DMS53 treated with DMSO at 0.1 percent for 48 hours (cell line): ENCODE measurements at regions not wholly inside any gene's neighbourhood (a gene's known extent, or its start where the extent isn't known, plus 50 kb on each side); places are given as distances from the start of the nearest gene placed in this dataset.

Experiments
- DNase-seq: peaks from one replicate; lab custom pipeline; 2025; ENCODE audit not compliant: unreplicated experiment; lab: John Stamatoyannopoulos, UW

DNA sequence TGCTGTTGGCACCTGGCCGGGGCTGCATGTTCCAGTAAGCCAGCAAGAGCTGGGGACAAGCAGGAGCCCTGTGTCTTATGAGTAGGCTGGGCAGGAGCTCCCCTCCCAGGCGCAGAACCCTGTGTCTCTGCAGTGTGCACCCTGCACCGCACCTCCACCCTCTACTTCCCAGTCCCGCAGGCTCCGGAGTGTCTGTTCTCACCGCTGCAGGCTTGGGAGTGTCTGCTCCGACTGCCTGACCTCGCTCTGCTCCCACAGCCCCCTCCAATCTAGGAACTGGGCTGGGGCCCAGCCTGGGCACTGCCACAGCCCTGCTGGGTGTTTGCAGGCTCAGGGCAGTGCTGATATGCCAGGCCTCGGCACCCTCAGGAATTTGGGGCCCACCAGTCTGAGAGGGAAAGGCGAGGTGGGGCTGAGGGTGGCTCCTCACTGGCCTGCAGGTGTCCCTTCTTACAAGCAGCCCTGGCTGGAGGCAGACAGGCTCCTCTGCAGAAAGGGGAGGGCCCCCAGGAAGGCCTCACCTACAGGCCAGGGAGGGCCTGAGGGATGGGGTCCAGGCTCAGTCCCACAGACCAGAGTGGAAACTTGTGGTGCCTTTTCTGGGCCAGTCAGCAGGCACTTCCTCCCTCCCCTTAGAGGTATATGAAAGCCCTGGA, 871.6 kb upstream of the GJE1 start:
- no peak for DNase-seq

DNA sequence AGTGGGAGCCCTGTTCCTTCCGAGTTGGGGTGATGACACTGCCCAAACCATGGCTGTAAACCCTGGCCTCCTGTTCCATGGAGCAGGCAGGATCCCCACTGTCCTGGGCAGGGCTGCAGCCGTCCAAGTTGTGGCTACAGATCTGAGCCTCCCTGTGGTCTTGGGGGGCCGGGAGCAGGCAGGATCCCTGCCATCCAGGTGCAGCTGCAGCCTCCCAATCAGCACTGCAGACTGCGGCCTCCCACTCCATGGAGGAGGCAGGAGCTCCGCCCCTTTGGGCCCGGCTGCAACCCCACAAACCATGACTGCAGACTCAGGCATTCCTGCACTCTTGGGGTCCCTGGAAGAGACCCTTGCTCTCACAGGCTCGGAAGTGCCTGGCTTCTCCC, 872.1 kb upstream of the GJE1 start:
- no peak for DNase-seq

DNA sequence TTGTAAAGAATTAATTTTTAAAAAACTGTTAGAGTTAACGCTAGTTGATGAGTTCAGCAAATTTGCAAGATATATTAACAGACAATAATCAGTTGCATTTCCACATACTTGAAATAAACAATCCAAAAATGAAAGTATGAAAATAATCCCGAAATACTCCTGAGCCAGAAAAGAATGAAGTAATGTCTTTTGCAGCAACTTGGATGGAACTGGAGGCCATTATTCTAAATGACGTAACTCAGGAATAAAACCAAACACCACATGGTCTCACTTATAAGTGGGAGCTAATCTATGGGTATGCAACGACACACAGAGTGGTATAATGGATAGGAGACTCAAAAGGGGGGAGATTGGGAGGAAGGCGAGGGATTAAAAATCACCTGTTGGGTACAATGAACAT, 872.9 kb upstream of the GJE1 start:
- DNase-seq = no peak

DNA sequence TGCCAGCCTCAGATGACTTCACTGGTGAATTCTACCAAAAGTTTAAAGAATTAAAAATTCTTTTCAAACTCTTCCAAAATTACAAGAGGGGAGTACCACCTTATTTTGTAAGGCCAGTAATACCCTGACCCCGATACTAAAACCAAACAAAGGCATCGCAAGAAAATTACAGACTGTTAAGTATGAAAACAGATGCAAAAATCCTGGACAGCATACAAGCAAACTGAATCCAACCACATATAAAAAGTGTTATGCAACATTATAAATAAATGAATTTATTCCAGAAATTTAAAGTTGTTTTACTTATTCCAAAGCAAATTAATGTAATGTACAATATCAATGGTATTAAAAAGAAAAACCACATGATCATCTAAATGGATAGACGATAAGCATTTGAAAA, 873.6 kb upstream of the GJE1 start:
- no peak for DNase-seq

DNA sequence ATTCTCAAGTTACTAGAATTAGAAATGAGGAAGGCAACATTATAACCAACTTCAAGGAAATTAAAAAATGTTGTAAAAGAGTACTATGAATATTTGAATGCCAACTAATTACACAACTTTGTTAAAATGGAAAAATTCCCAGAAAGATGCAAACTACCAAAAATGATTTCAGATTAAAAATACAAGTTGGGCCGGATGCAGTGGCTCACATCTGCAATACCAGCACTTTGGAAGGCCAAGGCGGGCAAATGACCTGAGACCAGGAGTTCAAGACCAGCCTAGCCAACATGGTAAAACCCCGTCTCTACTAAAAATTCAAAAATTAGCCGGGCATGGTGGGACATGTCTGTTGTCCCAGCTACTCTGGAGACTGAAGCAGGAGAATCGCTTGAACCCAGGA, 874.2 kb upstream of the GJE1 start:
- no peak for DNase-seq

DNA sequence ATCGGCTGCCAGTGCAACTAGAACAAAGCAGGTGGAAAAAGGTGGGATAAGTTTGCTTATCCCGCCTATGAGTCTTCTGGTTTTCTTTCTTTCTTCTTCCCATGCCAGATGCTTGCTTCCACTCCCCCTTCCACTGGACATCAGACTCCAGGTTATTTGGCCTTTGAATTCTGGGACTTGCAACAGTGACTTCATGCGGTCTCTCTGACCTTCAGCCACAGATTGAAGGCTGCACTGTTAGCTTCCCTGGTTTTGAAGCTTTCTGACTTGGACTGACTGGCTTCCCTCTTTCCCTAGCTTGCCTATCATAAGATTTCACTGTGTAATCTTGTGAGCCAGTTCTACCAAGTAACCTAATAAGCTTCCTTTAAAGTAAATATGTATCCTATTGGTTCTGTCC, 878.4 kb upstream of the GJE1 start:
- DNase-seq = no peak

DNA sequence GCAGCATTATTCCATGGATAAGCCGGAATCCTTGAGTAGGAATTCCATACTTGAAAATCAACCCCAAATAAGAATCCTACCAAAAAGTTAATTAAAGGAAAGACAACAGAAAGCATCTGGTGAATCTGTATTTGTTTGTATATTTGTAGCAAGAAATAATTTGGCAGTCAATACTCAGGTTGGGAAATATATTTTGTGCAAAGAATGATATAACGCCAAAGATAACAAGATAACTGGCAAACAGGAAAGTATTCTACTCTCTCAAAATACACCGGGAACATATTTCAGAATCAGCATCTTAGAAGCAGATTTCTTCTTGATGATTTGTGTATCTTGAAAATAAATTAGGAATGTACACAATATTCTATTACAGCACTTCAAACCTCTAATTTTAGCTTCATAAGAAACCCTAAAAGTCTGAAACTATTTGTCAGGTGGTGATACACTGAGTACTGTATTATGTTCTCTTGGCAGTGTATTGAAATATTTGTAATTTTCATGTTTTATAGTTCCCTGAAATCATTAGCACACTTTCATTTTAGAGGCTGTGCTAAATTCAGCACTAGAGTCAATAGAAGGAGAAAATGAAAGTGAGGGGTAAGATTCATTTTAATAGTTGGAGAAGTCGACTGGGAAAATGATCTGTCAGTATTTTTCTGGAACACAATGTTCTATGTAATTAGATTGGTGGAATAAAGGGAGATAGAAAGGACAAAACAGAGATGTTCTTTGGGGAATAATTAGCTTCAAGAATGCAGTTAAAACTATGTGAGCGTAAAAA, 879.7 kb upstream of the GJE1 start:
- DNase-seq = no peak

DNA sequence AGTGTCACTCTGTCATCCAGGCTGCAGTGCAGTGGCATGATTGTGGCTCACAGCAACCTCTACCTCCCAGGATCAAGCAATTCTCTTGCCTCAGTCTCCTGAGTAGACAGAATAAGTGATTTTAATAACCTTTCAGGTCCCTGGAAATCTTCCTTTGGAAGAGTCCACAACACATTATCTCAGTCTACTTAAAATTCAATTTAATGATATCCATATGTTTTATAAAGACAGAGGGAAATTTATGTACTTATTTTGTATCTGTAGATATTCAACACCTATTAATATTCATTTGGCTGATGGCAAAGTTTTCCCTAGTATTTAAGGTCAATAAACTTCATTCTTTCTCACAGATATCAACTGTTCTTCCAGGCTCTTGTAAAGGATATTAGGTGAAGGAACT, 881.4 kb upstream of the GJE1 start:
- DNase-seq = no peak

DNA sequence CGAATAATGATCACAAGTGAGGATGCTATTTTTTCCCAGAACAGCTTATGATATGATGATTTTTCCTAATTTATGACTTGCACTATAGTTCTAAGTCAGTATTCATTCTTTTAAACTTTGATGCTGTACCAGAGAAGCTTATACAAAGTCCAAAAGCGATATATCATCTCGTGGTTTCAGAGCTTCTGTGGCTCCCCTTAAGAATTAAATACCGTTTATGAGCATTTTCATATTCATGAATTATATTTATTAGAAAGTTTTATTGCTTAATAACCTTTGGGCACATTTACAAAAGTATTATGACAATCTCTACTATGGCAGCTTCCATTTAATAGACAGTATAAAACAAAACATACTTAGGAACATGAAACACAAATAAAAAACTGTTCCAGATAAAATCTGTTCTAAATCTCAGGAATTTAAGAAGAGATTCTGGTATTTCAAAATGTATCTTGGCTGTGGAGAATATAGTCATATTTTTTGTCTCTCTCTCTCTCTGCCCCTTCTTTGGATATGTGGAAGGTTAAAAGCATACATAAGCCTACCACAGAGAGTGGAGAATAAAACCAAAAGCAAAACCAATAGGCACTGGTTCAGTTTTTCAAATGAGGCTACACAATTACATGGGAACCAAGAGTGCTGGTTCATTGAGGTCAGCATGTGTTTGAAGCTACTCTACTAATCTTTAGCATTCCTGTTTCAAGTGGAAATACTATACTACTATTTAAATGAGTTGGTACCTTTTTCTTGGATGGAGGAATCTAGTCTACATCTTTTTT, 884.5 kb upstream of the GJE1 start:
- no peak for DNase-seq

DNA sequence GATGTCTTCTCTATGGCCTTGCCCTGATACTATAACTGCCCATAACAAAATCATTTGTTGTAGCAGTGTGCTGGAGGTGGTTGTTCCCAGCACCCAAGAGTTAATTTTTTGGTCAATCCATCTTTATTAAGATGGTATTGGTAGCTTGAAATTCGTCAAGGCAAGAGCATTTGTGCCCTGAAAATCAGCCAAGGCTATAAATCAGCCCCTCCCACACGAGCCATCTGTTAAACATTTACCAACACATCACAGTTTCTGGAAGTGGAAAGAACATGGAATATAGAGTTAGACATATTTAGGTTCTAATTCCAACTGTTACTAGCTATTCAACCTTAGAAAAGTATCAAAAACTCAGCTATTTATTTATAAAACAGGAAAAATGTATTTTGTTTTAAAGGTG, 888.4 kb upstream of the GJE1 start:
- peak; percentile 7 for DNase-seq

DNA sequence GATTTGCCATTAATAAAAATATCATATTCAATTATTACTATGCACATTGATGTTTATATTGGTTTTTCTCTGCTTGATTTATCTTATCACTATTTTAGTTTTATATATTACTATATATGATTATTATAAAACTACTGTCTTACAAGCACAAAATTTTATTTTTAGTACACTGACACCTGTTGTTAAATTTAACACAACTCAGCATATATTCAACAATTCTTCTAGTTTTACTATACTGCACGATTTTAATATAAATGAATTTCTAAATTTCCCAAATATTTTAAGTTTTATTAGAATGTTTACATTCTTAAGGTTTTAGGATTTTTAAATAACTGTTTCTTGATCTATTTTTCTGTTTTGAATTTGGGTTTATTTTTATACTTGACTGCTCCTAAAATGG, 889.8 kb upstream of the GJE1 start:
- DNase-seq = no peak

DNA sequence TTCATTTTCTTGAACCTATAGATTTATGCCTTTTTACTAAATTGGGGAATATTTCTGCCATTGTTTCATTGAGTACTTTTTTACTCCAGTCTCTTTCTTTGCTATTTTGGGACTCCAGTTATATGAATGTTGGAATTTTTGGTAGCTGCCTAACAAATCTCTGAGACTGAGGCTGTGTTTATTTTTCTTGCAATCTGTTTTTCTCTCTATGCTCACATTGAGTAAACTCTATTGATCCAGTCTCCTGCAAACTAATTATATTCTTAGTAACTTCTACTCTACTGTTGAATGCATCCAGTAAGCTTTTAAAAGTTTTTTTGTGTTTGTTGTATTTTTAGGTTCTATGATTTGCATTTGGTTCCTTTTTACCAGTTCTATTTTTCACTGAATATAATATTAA, 903.4 kb upstream of the GJE1 start:
- DNase-seq = no peak

DNA sequence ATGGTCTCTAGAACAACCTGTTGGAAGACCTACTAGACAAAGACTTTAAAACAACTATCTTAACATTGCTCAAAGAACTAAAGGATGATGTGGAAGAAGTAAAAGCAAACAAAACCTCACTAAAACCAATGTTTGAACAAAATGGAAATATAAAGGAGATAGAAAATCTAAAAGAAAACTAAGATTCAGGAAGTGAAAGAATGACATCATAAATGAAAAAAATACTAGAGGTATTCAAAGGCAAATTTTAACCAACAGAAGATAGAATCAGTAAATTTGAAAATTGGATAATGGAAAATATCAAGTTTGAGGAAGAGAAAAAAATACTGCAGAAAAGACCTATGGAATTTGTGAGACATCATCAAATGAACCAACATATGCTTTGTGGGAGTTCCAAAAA, 914.1 kb upstream of the GJE1 start:
- DNase-seq = no peak

DNA sequence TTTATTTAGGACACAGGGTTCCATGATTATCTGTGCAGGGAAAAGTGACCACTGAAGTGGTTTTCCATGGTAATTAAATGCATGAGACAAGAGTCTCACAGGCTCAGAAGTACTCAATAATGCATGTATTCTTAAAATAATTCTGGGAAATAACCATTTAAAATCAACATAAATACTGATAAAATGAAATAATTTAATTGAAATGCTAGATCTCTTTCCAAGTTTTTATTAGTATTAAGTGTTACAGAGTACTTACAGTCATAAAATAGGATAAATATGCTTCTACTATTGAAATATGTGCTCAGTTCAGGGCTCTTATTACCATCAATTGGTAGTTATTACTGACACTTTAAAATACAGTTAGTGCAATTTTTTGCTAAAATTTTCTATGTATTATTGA, 916.0 kb upstream of the GJE1 start:
- no peak for DNase-seq

DNA sequence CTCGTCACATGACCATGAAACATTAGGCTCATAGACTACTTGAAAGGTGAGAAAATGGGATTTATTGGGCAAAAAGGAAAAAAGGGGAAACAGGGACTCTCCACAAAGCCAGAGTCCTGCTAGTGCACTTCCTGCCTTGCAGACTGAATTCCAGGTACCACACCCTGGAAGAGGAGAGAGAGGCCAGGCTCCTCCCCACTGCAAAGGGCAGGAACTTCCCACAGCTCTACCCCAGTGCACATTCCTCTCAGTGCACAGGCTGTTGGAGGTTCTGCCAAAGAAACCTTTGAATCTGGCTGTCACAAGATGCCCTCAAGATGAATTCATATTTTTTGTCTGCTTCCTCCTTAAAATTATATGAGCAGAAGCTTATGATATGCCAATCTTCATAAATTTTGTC, 920.4 kb upstream of the GJE1 start:
- no peak for DNase-seq

DNA sequence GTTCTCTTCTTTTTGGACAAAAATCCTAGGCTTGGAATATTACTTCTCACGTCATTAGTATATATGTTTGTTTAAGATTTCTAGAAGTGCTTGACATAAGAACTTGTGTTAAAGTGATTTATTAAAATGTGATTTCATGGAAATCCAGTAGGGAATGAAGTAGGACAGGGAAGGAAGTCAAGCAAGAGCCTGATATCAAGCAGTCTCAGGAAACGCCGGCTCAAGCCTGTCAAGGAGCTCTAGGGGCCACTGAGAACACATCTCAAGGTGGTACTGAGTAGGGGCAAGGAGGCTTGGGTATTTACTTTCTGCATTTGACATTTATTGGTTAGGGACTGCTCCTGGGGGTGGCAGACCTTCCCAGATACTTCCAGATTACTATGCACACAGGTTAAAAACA, 920.9 kb upstream of the GJE1 start:
- DNase-seq = no peak

DNA sequence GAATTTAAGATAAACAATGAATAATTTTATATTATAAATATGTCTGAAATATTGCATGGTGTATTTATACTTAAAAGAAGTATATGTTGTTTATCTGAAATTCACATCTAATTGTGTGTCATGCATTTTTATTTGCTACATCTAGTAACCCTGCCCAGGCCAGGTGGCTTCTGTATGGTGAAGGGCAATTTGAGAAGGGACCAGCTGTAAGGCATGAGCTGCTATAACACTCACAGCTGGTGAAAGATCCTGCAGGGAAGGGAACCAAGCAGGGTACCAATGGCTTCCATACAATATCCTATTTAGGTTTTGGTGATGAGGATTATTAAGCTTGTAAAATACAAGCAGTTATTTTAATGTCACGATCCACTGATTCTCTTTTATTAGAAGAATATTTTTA, 921.8 kb upstream of the GJE1 start:
- no peak for DNase-seq

DNA sequence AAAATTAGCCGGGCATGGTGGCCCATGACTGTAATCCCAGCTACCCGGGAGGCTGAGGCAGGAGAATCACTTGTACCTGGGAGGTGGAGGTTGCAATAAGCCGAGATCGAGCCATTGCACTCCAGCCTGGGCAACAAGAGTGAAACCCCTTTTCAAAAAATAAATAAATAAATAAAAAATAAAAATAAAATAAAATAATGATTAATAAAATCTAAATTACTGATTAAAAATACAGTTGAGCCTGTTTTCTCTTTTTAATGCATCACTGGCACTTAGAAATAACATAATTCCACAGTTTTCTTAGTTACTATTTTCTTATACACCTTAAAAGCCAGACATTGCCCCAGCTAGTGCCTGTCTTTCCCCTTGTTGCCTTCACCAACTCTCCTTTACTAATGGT, 922.8 kb upstream of the GJE1 start:
- DNase-seq = no peak

DNA sequence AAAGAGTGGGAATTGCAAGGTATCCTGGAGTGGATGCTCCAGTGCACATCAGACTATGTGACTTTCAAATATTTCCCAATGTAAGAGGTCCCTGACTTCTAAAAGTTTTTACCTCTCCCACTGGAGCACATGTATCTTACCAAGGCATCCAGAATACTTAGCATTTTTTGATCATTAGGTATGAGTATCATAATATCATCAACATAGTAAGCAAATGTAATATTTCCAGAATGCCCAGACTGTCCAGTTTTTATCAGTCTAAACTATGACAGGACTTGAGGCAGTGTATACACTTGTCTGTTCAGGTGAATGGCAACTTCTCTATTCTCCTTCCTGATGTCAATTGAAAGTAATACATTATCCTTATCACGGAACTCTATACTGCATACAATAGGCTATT, 924.6 kb upstream of the GJE1 start:
- no peak for DNase-seq

DNA sequence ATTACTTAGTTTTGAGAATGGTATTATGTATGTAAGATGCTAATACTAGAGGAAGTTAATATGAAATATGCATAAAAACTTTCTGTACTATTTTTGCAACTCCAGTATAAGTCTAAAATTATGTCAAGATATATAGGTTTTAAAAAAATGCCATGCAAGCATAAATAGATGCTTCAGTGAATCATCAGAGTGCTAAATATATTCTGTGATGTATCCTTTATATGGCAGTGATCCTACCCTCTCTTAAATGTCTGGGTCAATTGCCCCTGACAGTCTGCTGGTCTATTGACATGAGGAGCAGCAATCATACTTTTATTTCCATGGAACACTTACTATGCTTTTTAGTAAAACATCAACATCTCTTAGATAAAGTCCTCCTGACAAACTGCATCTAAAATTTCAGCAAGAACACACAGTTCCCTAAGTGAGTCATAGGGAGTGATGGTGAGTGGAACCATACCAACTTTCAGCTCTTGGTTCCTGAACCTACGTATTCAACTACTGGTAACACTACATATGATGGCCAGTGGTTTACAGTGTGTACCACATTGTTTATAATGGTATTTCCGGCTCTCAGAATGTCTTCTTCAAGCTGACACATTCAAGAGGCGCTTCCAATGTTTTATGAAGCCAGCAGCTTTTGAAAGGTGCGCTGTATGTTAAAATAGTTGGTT, 928.7 kb upstream of the GJE1 start:
- DNase-seq = no peak

DNA sequence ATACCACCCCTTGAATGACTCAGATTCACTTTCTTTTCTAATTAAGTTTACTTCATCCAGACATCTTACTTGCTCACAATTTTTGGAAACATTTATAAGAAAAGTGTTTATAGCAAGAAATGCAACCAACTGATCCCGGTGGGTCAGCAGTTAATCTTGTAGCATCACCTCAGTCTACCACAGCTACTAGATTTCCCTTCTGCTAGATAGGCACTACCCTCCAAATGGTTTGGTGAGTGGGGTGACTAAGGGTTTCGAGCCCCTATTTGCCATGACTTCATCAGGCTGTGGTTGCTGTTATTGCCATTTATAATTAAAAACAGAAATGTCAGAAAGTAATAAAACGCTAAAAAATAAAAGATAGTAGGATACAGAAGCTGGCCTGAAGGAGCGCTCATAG, 930.1 kb upstream of the GJE1 start:
- no peak for DNase-seq

DNA sequence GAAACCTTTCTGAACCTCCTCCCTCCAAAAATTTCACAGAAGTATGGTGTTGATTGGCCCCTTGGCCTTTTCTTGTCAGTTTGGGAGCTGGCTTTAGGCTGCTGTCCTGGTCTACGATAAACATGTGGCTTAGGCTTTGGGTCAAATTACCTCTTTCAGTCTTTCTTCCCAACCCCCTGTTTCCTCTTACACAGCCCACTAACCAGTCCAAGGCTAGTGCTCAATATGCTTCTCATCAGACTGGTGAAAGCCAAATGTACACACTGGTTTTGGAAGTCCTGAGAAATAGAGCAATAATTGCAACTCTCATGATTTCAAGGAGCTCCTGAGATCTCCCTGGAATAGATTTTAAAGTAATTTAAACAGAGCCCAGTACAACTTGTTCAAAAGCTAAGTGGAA, 933.7 kb upstream of the GJE1 start:
- DNase-seq = no peak
